Bone marrow (tissue), 2 donors: ENCODE measurements at regions not wholly inside any gene's neighbourhood (a gene's known extent, or its start where the extent isn't known, plus 50 kb on each side); places are given as distances from the start of the nearest gene placed in this dataset.
"Not testable (repeated sequence)": the region's sequence is repeated elsewhere in the genome, so short reads cannot be mapped to it uniquely, and the experiment has no call there.

Experiments
- DNase-seq, 2 donors: peaks; one replicate each; lab custom pipeline; 2025; lab: John Stamatoyannopoulos, UW

DNA sequence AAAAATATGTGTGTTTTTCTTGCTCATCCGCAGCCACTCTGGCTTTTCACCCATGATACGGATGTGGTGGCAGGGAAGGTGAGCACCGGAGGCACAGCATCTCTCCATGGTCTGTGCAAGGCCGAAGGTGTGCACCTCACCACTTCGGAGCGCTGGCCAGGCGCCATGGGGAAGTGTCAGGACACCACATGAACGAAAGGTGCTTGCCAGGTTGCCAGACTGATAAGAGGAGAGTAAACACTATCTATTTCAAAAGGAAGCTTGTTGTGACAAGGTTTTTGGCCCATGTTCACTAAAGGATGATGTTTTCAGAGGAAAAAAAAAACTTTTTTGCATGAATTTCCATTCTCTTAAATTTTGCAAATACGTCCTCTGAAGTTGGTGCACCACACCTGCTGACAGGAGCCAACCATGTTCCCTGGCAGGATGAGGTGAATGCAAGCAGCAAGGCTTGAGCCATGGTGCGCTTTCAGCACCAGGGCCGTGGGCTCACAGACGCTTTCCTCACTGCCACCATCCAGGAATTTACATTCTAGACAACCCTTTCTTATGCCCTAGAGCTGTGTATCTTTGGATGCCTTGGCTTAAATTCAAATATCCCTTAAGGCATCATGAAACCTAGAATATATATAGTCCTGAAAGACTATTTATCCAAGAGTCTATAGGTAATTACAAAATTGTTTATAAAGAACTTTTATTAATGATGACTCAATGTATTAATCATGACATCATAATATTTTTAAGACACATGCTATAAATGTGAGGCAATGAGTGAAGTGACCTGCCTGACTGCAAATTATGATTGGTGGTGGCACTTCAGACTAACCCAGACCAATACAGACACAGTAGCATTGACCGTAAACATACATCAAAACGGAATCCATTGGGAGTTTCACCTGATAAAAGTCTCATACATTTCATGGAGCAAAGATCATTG is 234.5 kb downstream of the TFAP2A start:
- DNase-seq = no peak

- no peak for DNase-seq
Observed at GRCh38 chr6:10177704-10178103, 237.2 kb downstream of the TFAP2A start.

DNA sequence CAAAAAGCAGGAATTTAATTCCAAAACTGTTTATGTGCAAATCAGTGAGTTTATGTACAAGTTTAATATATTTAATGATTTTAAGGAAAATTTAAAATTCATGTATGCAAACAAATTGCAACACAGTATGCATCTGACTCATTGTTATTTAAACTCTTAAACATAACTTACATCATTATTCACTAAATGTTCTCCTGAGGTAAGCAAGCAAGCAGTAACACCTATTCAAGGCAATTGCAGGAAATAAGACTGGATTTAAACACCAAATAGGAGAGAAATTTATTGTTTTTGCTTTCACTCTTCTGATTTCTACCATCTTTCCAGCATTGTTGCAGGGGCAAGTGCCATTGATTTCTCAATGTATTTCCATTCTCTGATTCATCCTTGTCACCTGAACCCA is 239.5 kb downstream of the TFAP2A start:
- DNase-seq = no peak

GRCh38 chr6:10174761-10175160 is 240.1 kb downstream of the TFAP2A start:
- DNase-seq = no peak

DNA sequence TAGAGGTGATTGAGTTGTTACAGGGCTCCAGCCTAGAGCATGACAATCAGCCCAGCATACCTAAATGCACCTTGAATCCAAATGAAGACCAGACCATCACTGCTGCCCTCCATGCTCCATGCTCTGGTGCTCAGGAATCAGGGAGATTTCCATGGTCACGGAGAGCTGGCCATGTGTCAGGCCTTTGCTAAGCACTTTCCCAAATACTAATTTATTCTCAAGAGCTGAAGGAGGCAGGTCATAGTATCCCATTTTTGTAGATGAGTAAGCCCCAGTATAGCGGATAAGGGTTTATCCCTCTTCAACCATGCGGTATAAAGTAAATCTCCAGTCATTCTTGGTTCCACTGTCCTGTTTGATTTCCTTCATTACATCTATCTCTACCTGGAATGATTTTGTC is 240.8 kb downstream of the TFAP2A start:
- no peak for DNase-seq

DNA sequence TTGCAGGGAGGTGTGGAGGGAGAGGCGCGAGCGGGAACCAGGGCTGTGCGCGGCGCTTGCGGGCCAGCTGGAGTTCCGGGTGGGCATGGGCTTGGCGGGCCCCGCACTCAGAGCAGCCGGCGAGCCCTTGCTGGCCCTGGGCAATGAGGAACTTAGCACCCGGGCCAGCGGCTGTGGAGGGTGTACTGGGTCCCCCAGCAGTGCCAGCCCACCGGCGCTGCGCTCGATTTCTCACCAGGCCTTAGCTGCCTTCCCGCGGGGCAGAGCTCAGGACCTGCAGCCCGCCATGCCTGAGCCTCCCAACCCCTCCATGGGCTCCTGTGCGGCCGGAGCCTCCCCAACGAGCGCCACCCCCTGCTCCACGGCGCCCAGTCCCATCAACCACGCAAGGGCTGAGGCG is 243.2 kb downstream of the TFAP2A start:
- not testable (repeated sequence) for DNase-seq

DNA sequence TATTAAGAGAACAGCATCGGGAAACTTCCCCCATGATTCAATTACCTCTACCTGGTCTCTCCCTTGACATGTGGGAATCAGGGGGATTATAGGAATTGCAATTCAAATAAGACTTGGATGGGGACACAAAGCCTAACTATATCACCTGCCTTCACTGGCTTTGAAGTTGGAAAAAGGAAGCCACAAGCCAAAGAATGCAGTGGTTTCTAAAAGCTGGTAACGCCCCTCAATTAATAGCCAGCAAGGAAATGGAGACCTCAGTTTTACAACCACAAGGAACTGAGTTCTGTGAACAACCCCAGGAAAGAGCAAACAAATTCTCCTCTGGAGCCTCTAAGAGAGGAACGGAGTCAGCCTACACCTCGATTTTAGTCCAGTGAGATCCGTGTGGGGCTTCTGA is 244.1 kb downstream of the TFAP2A start:
- DNase-seq = no peak

DNA sequence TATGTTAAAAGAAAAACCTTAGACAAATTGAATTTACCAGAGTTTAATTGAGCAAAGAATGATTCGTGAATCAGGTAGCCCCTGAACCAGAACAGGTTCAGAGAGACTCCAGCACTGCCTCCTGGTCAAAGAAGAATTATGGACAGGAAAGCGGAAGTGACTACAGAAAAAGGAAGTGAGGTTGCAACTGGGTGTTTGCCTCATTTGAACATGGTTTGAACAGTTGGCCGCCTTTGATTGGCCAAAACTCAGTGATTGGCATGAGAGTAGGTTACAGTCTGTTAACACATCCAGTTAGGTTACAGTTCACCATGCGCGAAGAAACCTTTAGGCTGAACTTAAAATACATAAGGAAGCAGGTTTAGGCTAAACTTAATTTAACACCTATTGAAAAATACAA is 248.8 kb downstream of the TFAP2A start:
- no peak for DNase-seq

DNA sequence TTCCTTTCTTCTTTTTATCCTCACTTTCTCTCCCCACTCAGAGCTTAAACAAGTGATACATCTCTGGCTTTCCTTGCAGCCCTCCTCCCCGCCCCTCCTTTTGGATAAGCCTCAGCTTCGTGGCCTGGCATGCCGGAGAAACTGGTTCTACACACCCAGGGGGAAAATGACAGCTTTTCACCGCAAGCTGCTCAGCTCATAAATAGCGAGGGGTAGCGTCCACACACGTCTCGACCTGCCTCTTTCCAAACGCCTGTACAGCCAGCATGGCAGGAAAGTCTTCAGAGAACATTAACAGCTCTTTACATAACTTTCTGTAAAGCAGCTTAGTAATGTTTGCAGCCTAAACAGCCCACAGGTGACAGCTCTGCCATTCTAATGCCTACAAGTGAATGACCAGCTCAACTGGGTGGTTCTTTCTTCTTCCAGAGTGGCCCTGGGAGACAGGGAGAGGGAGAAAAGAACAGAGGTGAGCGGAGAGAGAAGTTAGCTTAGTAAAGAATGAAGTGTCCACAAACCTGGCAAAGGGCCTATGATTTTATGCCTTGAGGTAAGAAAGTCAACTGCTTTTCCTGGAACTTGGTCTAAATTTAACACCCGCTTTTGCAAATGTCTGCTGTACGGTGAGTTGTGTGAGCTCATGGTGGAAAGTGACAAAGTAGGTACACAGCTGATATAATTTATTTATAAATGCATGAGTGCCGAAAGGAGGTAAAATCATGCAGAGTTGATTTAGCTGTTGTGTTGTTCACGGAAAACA is 251.5 kb downstream of the TFAP2A start:
- no peak for DNase-seq

DNA sequence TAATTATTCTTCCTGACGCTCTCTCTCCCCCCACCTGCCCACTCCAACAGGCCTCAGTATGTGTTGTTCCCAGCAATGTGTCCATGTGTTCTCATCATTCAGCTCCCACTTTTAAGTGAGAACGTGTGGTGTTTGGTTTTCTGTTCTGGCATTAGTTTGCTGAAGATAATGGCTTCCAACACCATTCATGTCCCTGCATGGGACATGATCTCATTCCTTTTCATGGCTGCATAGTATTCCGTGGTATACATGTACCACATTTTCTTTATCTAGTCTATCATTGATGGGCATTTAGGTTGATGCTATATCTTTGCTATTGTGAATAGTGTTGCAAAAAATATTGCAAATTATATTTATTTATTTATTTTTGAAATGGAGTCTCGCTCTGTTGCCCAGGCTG is 258.0 kb downstream of the TFAP2A start:
- DNase-seq = no peak

- DNase-seq = no peak
Observed at GRCh38 chr6:10154251-10154650, 260.6 kb downstream of the TFAP2A start.

DNA sequence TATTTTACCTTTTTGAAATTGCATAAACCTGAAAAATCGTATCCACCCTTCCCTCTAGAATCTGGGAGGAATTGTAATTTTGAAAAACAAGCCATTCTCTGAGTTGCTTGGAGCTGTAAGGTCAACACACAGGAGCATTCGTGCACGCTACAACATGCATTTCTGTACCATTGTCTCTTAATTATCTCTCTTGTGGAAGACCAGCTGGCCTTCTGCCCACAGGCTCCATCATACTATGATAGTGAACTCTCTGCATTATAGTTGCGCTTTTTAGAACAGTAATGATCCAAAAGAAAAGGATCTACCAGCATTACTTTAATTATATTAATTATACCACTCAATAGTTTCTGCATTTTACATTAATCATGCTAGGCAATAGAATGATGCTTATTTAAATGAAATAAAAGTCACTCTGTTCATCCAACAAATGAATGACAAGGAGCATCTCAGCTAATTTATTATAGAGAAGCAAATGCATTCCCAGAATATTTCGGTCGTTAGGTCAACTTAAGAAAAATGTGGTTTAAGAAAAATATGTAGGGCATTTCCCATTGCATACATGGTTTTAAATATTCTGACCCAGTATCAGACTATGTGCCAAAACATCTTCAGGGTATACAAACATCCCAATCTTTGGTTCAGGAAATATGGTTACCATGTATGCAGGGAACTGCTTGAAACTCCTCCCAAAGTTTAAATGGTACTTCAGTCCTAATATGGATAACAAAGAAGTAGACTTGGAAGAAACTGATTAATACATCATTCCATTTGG is 263.5 kb downstream of the TFAP2A start:
- DNase-seq = no peak

DNA sequence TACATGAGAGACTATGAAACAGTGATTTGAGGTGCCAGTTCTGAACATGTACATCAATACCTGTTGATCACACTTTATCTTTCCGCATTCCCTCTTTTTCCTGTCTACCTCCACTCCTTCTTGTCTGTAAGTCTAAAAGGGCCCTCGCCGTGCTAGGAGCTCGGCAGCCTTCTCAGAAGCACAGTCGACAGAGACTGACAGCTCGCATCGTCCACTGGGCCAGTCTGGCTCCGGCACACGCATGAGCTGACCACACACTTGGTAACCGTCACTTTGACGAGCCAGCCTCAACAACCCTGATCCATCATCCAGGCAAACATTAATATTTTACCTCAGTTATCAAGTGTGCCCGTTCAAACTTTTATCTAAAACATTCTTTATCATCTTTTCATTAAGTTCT is 265.3 kb downstream of the TFAP2A start:
- DNase-seq = no peak

GRCh38 chr6:10146715-10147451 is 268.0 kb downstream of the TFAP2A start:
- DNase-seq = no peak

DNA sequence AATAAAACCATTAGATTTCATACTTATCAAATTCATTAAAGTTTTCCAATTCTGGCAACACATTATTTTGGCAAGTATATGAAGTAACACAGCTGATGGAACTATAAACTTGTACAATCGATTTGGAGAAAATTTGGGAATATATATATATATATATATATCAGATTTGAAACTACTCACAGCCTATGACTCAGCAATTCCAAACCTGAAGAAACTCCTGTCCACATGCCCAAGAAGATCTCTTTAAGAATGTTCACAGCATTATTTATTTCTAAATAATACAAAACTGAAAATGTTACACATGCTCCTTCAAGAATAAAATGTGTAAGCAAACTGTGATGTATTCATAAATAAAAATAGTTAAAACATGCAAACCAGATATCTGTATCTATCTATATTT is 270.1 kb downstream of the TFAP2A start:
- DNase-seq = no peak

GRCh38 chr6:10141746-10142443 is 273.0 kb downstream of the TFAP2A start:
- no peak for DNase-seq

DNA sequence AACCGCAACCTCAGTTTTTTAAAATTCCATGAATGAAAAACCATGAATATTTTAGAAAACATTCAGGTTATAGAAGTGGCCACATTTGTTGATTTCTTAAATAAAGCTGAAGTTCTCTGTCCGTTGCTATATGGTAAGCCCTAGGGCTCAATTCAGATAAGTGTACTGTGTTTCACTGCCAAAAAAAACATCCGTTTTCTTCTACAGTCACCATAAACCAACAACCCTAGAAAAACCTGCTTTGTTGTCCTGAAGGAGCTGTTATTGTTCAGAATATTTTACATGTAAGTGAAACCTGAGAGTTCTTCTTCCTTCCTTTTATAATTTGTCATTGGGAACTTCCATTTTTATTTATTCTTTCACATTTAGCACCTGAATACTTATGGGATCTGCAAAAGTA is 274.1 kb downstream of the TFAP2A start:
- no peak for DNase-seq

DNA sequence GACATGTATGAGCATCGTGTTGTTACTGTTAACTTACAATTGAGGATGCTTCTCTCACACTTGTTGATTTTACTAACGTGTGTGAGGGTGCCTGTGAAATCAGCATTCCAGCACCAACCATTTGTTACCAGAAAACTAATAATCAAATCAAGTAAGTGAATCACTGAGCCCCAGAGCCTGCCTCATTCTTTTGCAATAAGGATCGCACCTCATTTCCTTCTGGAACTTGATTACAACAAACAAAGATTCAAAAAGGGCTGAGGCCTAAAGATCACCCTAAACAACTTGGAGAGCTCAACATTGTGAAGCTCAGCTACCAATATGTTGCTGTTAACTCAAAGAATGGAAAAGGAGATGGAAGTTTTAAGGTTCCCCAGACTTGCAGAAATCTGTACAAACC is 274.7 kb downstream of the TFAP2A start:
- no peak for DNase-seq

DNA sequence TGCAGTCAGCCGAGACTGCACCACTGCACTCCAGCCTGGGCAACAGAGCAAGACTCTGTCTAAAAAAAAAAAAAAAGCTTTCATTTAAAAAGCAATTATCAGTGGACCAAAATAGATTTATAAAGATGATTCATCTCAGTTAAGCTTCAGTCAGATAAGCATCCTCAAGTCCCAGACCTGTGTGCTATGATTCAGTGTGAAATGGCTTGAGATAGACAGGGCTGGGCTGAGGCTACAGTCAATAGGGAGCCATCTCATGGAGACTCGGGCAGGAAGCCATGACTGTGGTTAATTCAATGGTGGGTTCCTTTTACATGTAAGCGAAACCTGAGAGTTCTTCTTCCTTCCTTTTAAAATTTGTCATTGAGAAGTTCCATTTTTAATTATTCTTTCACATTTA is 276.0 kb downstream of the TFAP2A start:
- no peak for DNase-seq

- DNase-seq = no peak
Observed at GRCh38 chr6:10136636-10137035, 278.2 kb downstream of the TFAP2A start.

- DNase-seq = not testable (repeated sequence)
Observed at GRCh38 chr6:10134185-10134584, 280.7 kb downstream of the TFAP2A start.
